Liver (tissue), 8 donors: ENCODE measurements at regions not wholly inside any gene's neighbourhood (a gene's known extent, or its start where the extent isn't known, plus 50 kb on each side); places are given as distances from the start of the nearest gene placed in this dataset.

ENCODE experiments used
- DNase-seq: peaks from one replicate; pipeline ENCODE4 v3.0.0-alpha.2; 2017; ENCODE audit warnings: low spot score
- H3K27ac ChIP-seq, 2 donors: one replicate each; pipeline ENCODE4 v1.7.0; 2013; ENCODE audit warnings: inconsistent platforms in 2 of 2, low read length in 2 of 2, control low read depth in 1 of 2, low read depth in 1 of 2, mild to moderate bottlenecking in 1 of 2
- H3K27me3 ChIP-seq, 4 donors: one replicate each; pipeline versions ENCODE4 v1.6.1 to v1.7.0; 2013; ENCODE audit warnings: low read length in 3 of 4, inconsistent platforms in 1 of 4, mild to moderate bottlenecking in 1 of 4, moderate library complexity in 1 of 4; ENCODE audit not compliant: control insufficient read depth in 4 of 4, insufficient read depth in 4 of 4
- H3K36me3 ChIP-seq, 4 donors: one replicate each; pipeline versions ENCODE4 v1.6.1 to v1.7.0; 2013; ENCODE audit warnings: low read length in 3 of 4, mild to moderate bottlenecking in 3 of 4, low read depth in 1 of 4, moderate library complexity in 1 of 4; ENCODE audit not compliant: control insufficient read depth in 4 of 4, insufficient read depth in 3 of 4
- H3K4me1 ChIP-seq, 4 donors: one replicate each; pipeline versions ENCODE4 v1.6.1 to v1.7.0; 2013; ENCODE audit warnings: low read length in 3 of 4, mild to moderate bottlenecking in 3 of 4, moderate library complexity in 1 of 4; ENCODE audit not compliant: control insufficient read depth in 4 of 4, insufficient read depth in 4 of 4
- H3K4me3 ChIP-seq, 3 donors: one replicate each; pipeline versions ENCODE4 v1.6.1 to v1.7.0; 2013; ENCODE audit warnings: low read length in 3 of 3, control low read depth in 1 of 3, low read depth in 1 of 3, mild to moderate bottlenecking in 1 of 3
- H3K9ac ChIP-seq, 2 donors: one replicate each; pipeline ENCODE4 v1.7.0; 2013; ENCODE audit warnings: low read length in 2 of 2, mild to moderate bottlenecking in 2 of 2, moderate library complexity in 2 of 2, control low read depth in 1 of 2, low read depth in 1 of 2
- H3K9me3 ChIP-seq, 4 donors: one replicate each; pipeline versions ENCODE4 v1.6.1 to v1.7.0; 2013; ENCODE audit warnings: low read length in 3 of 4; ENCODE audit not compliant: control insufficient read depth in 4 of 4
- ATF3 ChIP-seq: IDR thresholded peaks from 2 replicates; pipeline ENCODE4 v1.6.1; 2016; ENCODE audit warnings: antibody characterized with exemption
- CTCF ChIP-seq: fragments of 150-350 bp; IDR thresholded peaks from 2 replicates; pipeline ENCODE4 v1.5.1; 2017; ENCODE audit warnings: improper control_type of control experiment, low read depth, low read length; ENCODE audit not compliant: missing input control
- EGR1 ChIP-seq, 2 donors: IDR thresholded peaks; 2 replicates each; pipeline ENCODE4 v1.6.1; 2016 to 2018; ENCODE audit warnings: antibody characterized with exemption in 2 of 2, low read depth in 2 of 2
- FOXA1 ChIP-seq: IDR thresholded peaks from 2 replicates; pipeline ENCODE4 v1.6.1; 2016; ENCODE audit warnings: antibody characterized with exemption
- FOXA2 ChIP-seq: IDR thresholded peaks from 2 replicates; pipeline ENCODE4 v1.6.1; 2016; ENCODE audit warnings: antibody characterized with exemption
- GABPA ChIP-seq, 2 donors: IDR thresholded peaks in 1 of 2; conservative IDR thresholded peaks in 1 of 2; 2 replicates each; pipeline ENCODE4 v1.6.1; 2016; ENCODE audit warnings: antibody characterized with exemption in 2 of 2, mild to moderate bottlenecking in 1 of 2, moderate library complexity in 1 of 2
- HNF4A ChIP-seq, 2 donors: conservative IDR thresholded peaks; 2 replicates each; pipeline ENCODE4 v1.6.1; 2016; ENCODE audit warnings: antibody characterized with exemption in 2 of 2, mild to moderate bottlenecking in 2 of 2
- HNF4G ChIP-seq: IDR thresholded peaks from 2 replicates; pipeline ENCODE4 v1.6.1; 2016; ENCODE audit warnings: antibody characterized with exemption
- JUND ChIP-seq, 2 donors: IDR thresholded peaks; 2 replicates each; pipeline ENCODE4 v1.6.1; 2016; ENCODE audit warnings: antibody characterized with exemption in 2 of 2
- MAX ChIP-seq: IDR thresholded peaks from 2 replicates; pipeline ENCODE4 v1.6.1; 2016; ENCODE audit warnings: antibody characterized with exemption
- NR2F2 ChIP-seq: IDR thresholded peaks from 2 replicates; pipeline ENCODE4 v1.6.1; 2016; ENCODE audit warnings: antibody characterized with exemption
- RAD21 ChIP-seq, 2 donors: IDR thresholded peaks; 2 replicates each; pipeline ENCODE4 v1.6.1; 2016; ENCODE audit warnings: antibody characterized with exemption in 2 of 2, mild to moderate bottlenecking in 2 of 2
- REST ChIP-seq: IDR thresholded peaks from 2 replicates; pipeline ENCODE4 v1.6.1; 2016; ENCODE audit warnings: antibody characterized with exemption, mild to moderate bottlenecking
- RXRA ChIP-seq, 2 donors: IDR thresholded peaks; 2 replicates each; pipeline ENCODE4 v1.6.1; 2017 to 2018; ENCODE audit warnings: antibody characterized with exemption in 2 of 2, mild to moderate bottlenecking in 1 of 2
- SP1 ChIP-seq: IDR thresholded peaks from 2 replicates; pipeline ENCODE4 v1.6.1; 2018; ENCODE audit warnings: antibody characterized with exemption, mild to moderate bottlenecking
- TAF1 ChIP-seq: conservative IDR thresholded peaks from 2 replicates; pipeline ENCODE4 v1.6.1; 2016; ENCODE audit warnings: antibody characterized with exemption, mild to moderate bottlenecking
- YY1 ChIP-seq: IDR thresholded peaks from 2 replicates; pipeline ENCODE4 v1.6.1; 2016; ENCODE audit warnings: antibody characterized with exemption, mild to moderate bottlenecking
- ZBTB33 ChIP-seq: IDR thresholded peaks from 2 replicates; pipeline ENCODE4 v1.6.1; 2016; ENCODE audit warnings: antibody characterized with exemption
- WGBS: extraction: QIAGEN DNeasy Blood & Tissue Kit; methylation state at CpG from one replicate; pipeline ENCODE4 v1.1.7; 2013; 5-methylcytosine and 5-hydroxymethylcytosine counted together
- donor health status: healthy.
- donor health status: healthy.
- donor health status: healthy.
- donor health status: healthy.
- donor health status: healthy.

- WGBS, result 69% methylated on average over 1 of the region's 1 CpG
- Histone ChIP-seq H3K9me3 (no peaks in the 10 kb centered on the region), H3K4me1 (no peaks in the 10 kb centered on the region), H3K4me3 (no peak overlapping the region), H3K9ac (no peak overlapping the region), H3K27ac (no peak overlapping the region), H3K27me3 (no peaks in the 10 kb centered on the region), H3K36me3 (no peaks in the 10 kb centered on the region)
- DNase-seq, result no peak
- TF ChIP-seq RAD21 (IDR thresholded peaks at IDR 0.05) (no peak), FOXA1 (no peak), YY1 (no peak), HNF4A (conservative IDR thresholded peaks at IDR 0.05) (no peak)
These were observed 727.4 kb upstream of the SLITRK1 start for GRCh38 chr13:84609716-84610115.

- Histone ChIP-seq H3K4me1 (no peaks in the 10 kb centered on the region), H3K9ac (no peak overlapping the region), H3K4me3 (no peak overlapping the region), H3K27me3 (no peaks in the 10 kb centered on the region), H3K36me3 (no peaks in the 10 kb centered on the region), H3K9me3 (no peaks in the 10 kb centered on the region), H3K27ac (no peak overlapping the region)
- no peak for DNase-seq
- TF ChIP-seq HNF4A (conservative IDR thresholded peaks at IDR 0.05) (no peak), ATF3 (no peak), GABPA (IDR thresholded peaks at IDR 0.05 in 1 of 2, conservative IDR thresholded peaks at IDR 0.05 in 1 of 2) (no peak), MAX (no peak), NR2F2 (no peak), RAD21 (IDR thresholded peaks at IDR 0.05) (no peak), RXRA (IDR thresholded peaks at IDR 0.05) (no peak), FOXA1 (no peak), EGR1 (IDR thresholded peaks at IDR 0.05; ENCODE audit: low read depth in 2 of 2) (no peak), JUND (IDR thresholded peaks at IDR 0.05) (no peak), YY1 (no peak), HNF4G (no peak), FOXA2 (no peak), TAF1 (no peak), ZBTB33 (no peak), CTCF (no peak), REST (no peak), SP1 (no peak)
- 41% methylated on average over 5 of the region's 5 CpGs for WGBS
These were observed 725.2 kb upstream of the SLITRK1 start for GRCh38 chr13:84607261-84608013.
